PC-3 (cell line): ENCODE measurements at regions not wholly inside any gene's neighbourhood (a gene's known extent, or its start where the extent isn't known, plus 50 kb on each side); places are given as distances from the start of the nearest gene placed in this dataset.

Experiments
- ATAC-seq: fragments of 200-7000 bp; cut with Tn5 transposase; 2 replicates; pipeline ENCODE4 v1.9.1; 2020; ENCODE audit warnings: mild to moderate bottlenecking, moderate library complexity
- BruUV-seq: library from RNA; stranded (reverse); fragments of 400-500 nt; replicated peaks from 2 replicates; lab custom pipeline; 2021; lab: Mats Ljungman, UMichigan
- CTCF ChIA-PET: fragments of 300-600 bp; sonication (Branson Sonifier 250); formaldehyde crosslinking; loops from one replicate; lab custom pipeline; 2022; ENCODE audit warnings: antibody characterized with exemption; lab: Charles Lee
- POLR2A ChIA-PET: fragments of 300-600 bp; sonication (Branson Sonifier 250); formaldehyde crosslinking; loops from one replicate; lab custom pipeline; 2022; ENCODE audit warnings: antibody characterized with exemption; ENCODE audit not compliant: unreplicated experiment; lab: Charles Lee
- DNase-seq: peaks from one replicate; pipeline ENCODE4 v3.0.0-alpha.2; 2015
- H2AFZ ChIP-seq: fragments of 300-600 bp; sonication (generic); 2 replicates; pipeline ENCODE4 v1.6.0; 2016; ENCODE audit warnings: antibody characterized with exemption, low read length
- H3F3A ChIP-seq: fragments of 300-600 bp; sonication (generic); one replicate; pipeline ENCODE4 v1.6.0; 2017; ENCODE audit warnings: antibody characterized with exemption, low read length, control low read depth, mild to moderate bottlenecking; ENCODE audit not compliant: unreplicated experiment
- H3K27ac ChIP-seq: fragments of 300-600 bp; sonication (generic); 2 replicates; pipeline ENCODE4 v1.5.1; 2016; ENCODE audit warnings: mild to moderate bottlenecking, low read length
- H3K27me3 ChIP-seq: fragments of 300-600 bp; sonication (generic); 2 replicates; pipeline ENCODE4 v1.6.1; 2016; ENCODE audit warnings: low read length, mixed read lengths
- H3K36me3 ChIP-seq: fragments of 300-600 bp; sonication (generic); 2 replicates; pipeline ENCODE4 v1.6.1; 2016; ENCODE audit warnings: low read depth, mixed run types, low read length, mixed read lengths
- H3K4me1 ChIP-seq: fragments of 300-600 bp; sonication (generic); 2 replicates; pipeline ENCODE4 v1.5.1; 2016; ENCODE audit warnings: low read length; ENCODE audit not compliant: insufficient read depth
- H3K4me2 ChIP-seq: fragments of 300-600 bp; sonication (generic); 2 replicates; pipeline ENCODE4 v1.6.0; 2016; ENCODE audit warnings: low read length
- H3K4me3 ChIP-seq: fragments of 300-600 bp; sonication (generic); 2 replicates; pipeline ENCODE4 v1.5.1; 2016; ENCODE audit warnings: mild to moderate bottlenecking, low read length, mixed read lengths
- H3K79me2 ChIP-seq: fragments of 300-600 bp; sonication (generic); 2 replicates; pipeline ENCODE4 v1.6.1; 2017; ENCODE audit warnings: low read length, mixed read lengths
- H3K9ac ChIP-seq: fragments of 300-600 bp; sonication (generic); 2 replicates; pipeline ENCODE4 v1.6.0; 2016; ENCODE audit warnings: mild to moderate bottlenecking, low read length
- H3K9me2 ChIP-seq: fragments of 300-600 bp; sonication (generic); replicated peaks from 2 replicates; pipeline ENCODE4 v1.6.1; 2016; ENCODE audit warnings: mixed run types, low read length, mixed read lengths
- H3K9me3 ChIP-seq: fragments of 300-600 bp; sonication (generic); 2 replicates; pipeline ENCODE4 v1.6.1; 2016; ENCODE audit warnings: low read length, mixed read lengths
- H4K20me1 ChIP-seq: fragments of 300-600 bp; sonication (generic); 2 replicates; pipeline ENCODE4 v1.6.1; 2016; ENCODE audit warnings: low read length, mixed read lengths
- EZH2 ChIP-seq: fragments of 300-600 bp; sonication (generic); IDR thresholded peaks from one replicate; pipeline ENCODE4 v1.6.1; 2017; ENCODE audit warnings: antibody characterized with exemption, mild to moderate bottlenecking, low read length; ENCODE audit not compliant: unreplicated experiment
- EZH2phosphoT487 ChIP-seq: fragments of 300-600 bp; sonication (generic); IDR thresholded peaks from 2 replicates; pipeline ENCODE4 v1.6.1; 2018; ENCODE audit warnings: mild to moderate bottlenecking, antibody characterized with exemption, low read length, borderline replicate concordance
- intact Hi-C: fragments of 100-400 bp; cut with micrococcal nuclease; formaldehyde crosslinking; loops from 2 replicates; pipeline ENCODE4 v1.9.0; 2023
- TF ChIP-seq, protein P1 (sequence below): fragments of 300-600 bp; sonication (generic); conservative IDR thresholded peaks from 2 replicates; pipeline ENCODE4 v1.5.1; 2017; ENCODE audit warnings: antibody characterized with exemption, low read depth, mild to moderate bottlenecking, low read length

DNA sequence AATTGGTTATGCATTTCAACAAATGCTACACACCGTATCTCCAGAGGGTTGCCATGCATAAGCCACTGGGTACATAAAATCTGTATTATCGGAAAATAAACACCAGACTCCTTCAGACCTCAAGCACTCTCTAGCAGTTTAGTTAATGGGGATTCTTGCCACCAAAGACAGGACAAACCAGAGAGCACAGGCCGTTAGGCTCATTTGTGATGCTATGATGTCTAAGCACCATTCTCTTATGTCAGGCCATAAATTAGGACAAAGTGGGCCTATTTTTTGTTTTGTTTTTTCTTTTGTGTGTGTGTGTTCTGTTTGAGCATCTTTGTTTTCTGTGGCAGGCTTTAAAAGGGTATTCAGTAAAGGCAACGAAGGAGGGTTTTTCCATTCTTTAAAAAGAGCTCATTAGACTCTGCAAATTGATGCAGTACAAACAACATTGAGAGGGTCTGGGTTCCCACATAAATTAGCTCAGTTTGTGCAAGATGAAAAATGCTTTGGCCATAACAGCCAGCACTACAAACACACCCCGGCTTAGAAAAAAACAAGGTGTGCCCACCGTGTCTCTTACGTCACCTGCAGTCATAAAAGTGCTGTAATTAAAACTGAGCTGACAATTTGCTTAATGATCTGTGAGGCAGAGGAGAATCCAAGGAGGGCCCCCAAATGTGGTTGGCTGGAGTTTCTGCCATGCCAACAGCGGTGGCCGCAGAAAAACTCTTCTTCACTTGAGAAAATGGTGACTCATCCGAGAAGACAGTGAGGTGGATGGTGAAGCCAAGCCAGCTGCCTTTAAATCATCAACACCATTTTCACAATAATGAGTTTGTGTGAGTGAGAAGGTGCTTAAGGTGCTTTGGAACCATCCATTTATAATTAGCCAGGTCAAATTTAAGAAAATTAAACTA, 297.9 kb downstream of the GATA3 start:
- H3K4me3 ChIP-seq: no peak overlapping the region
- no peaks in the 10 kb centered on the region for H3K4me1 ChIP-seq
- H3K79me2 ChIP-seq: no peaks in the 10 kb centered on the region
- H3K27me3 ChIP-seq: no peaks in the 10 kb centered on the region
- H3K4me2 ChIP-seq: no peak overlapping the region
- CTCF ChIA-PET: no interaction called here
- no TSS peak for BruUV-seq
- H3K9me3 ChIP-seq: no peaks in the 10 kb centered on the region
- H3K9me2 ChIP-seq: no peaks in the 10 kb centered on the region
- intact Hi-C loops: no loop called here
- H3K27ac ChIP-seq: no peak overlapping the region
- no peak for DNase-seq
- no peaks in the 10 kb centered on the region for H4K20me1 ChIP-seq
- no peaks in the 10 kb centered on the region for H3F3A ChIP-seq
- no peak for ATAC-seq
- TF ChIP-seq, protein P1, sequence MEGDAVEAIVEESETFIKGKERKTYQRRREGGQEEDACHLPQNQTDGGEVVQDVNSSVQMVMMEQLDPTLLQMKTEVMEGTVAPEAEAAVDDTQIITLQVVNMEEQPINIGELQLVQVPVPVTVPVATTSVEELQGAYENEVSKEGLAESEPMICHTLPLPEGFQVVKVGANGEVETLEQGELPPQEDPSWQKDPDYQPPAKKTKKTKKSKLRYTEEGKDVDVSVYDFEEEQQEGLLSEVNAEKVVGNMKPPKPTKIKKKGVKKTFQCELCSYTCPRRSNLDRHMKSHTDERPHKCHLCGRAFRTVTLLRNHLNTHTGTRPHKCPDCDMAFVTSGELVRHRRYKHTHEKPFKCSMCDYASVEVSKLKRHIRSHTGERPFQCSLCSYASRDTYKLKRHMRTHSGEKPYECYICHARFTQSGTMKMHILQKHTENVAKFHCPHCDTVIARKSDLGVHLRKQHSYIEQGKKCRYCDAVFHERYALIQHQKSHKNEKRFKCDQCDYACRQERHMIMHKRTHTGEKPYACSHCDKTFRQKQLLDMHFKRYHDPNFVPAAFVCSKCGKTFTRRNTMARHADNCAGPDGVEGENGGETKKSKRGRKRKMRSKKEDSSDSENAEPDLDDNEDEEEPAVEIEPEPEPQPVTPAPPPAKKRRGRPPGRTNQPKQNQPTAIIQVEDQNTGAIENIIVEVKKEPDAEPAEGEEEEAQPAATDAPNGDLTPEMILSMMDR: no peak
- TF ChIP-seq EZH2 (no peak), EZH2phosphoT487 (no peak)
- POLR2A ChIA-PET: no interaction called here
- H2AFZ ChIP-seq: no peak overlapping the region
- no peaks in the 10 kb centered on the region for H3K36me3 ChIP-seq
- H3K9ac ChIP-seq: no peak overlapping the region

DNA sequence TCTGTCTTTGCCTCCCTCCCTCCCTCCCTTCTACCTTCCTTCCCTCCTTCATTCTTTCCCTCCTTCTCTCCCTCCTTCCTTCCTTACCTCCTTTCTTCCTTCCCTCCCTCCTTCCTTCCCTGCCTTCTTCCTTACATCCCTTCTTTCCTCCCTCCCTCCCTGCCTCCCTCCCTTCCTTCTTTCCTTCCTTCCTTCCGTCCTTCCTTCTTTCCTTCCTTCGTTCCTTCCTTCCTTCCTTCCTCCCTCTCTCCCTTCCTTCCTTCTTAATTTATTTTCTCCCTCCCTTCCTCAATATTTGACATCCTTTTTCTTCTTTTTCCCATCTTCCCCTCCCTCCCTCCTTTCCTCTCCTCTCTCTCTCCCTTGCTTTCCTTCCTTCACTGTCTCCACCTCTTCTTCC, 301.8 kb downstream of the GATA3 start:
- no peak overlapping the region for H3K4me2 ChIP-seq
- no peaks in the 10 kb centered on the region for H4K20me1 ChIP-seq
- CTCF ChIA-PET: no interaction called here

More for the DNA sequence above, 301.8 kb downstream of the GATA3 start:
- H3K9ac ChIP-seq: no peak overlapping the region
- DNase-seq: no peak
- H3K27ac ChIP-seq: no peak overlapping the region
- no peak for ATAC-seq
- H3K9me3 ChIP-seq: no peaks in the 10 kb centered on the region
- intact Hi-C loops: no loop called here
- no peaks in the 10 kb centered on the region for H3F3A ChIP-seq
- H3K4me1 ChIP-seq: 0 out of 2 replicates have a peak, but pooled peaks cover 2% of the 10 kb centered on the region
- BruUV-seq: no TSS peak
- no peaks in the 10 kb centered on the region for H3K27me3 ChIP-seq
- H3K4me3 ChIP-seq: no peak overlapping the region
- TF ChIP-seq, protein P1: no peak
- TF ChIP-seq EZH2 (no peak), EZH2phosphoT487 (no peak)
- no peak overlapping the region for H2AFZ ChIP-seq
- H3K36me3 ChIP-seq: no peaks in the 10 kb centered on the region
- POLR2A ChIA-PET: interaction anchor here (0.6 kb wide), 1 partner anchor 117 kb away, joined by 3 read pairs; no protein-coding TSS in a partner anchor
- H3K79me2 ChIP-seq: no peaks in the 10 kb centered on the region
- no peaks in the 10 kb centered on the region for H3K9me2 ChIP-seq
